ENCODE measurements at regions not wholly inside any gene's neighbourhood (a gene's known extent, or its start where the extent isn't known, plus 50 kb on each side); places are given as distances from the start of the nearest gene placed in this dataset.

- no peaks in the 10 kb centered on the region for H4K20me1 ChIP-seq (ENCODE audit: control insufficient read depth, extremely low read depth, insufficient read depth, low read length)
- no peak overlapping the region for H3K4me3 ChIP-seq (ENCODE audit: control insufficient read depth in 2 of 3, extremely low read depth in 1 of 3, insufficient read depth in 2 of 3, low read depth in 1 of 3, low read length in 3 of 3)
- no peaks in the 10 kb centered on the region for H3K9me3 ChIP-seq (ENCODE audit: control insufficient read depth, low read depth, low read length)
- dilution Hi-C loops (cut with MboI; ENCODE audit: extremely low pct_ligation_motif_present, low sequenced_read_pairs): no loop called here
- H3K4me2 ChIP-seq (ENCODE audit: control insufficient read depth, extremely low read depth, insufficient read depth, low read depth, low read length): no peak overlapping the region
- FAIRE-seq: no peak
- no peaks in the 10 kb centered on the region for H3K9me1 ChIP-seq (ENCODE audit: control insufficient read depth, extremely low read depth, insufficient read depth, low read length)
- no peak overlapping the region for H3K9ac ChIP-seq (ENCODE audit: control insufficient read depth, extremely low read depth, insufficient read depth, low read length)
- H3K36me3 ChIP-seq (ENCODE audit: control insufficient read depth in 2 of 2, extremely low read depth in 1 of 2, insufficient read depth in 2 of 2, low read length in 2 of 2): no peaks in the 10 kb centered on the region
- H3K4me1 ChIP-seq (ENCODE audit: control insufficient read depth, extremely low read depth, insufficient read depth, low read length): no peaks in the 10 kb centered on the region
- H3K27me3 ChIP-seq (ENCODE audit: control insufficient read depth, extremely low read depth, insufficient read depth, low read length): no peaks in the 10 kb centered on the region
- no peak overlapping the region for H3K27ac ChIP-seq (ENCODE audit: control insufficient read depth, insufficient read depth, low read length)
- TF ChIP-seq EZH2 (IDR thresholded peaks at IDR 0.05; ENCODE audit: low read length) (no peak), CTCF (optimal IDR thresholded peaks at IDR 0.05 in 1 of 3, IDR thresholded peaks at IDR 0.05 in 1 of 3, conservative IDR thresholded peaks at IDR 0.05 in 1 of 3; ENCODE audit: extremely low read depth in 1 of 3, insufficient read depth in 2 of 3, low read length in 3 of 3) (no peak)
- DNase-seq (ENCODE audit: low read depth, low spot score): no peak
- H2AFZ ChIP-seq (ENCODE audit: control insufficient read depth, low read length): no peak overlapping the region
- H3K79me2 ChIP-seq (ENCODE audit: control insufficient read depth, insufficient read depth, low read length): peaks cover 10% of the 10 kb centered on the region
Measured at GRCh38 chr4:159505266-159505975, 402.5 kb downstream of the RAPGEF2 start.

GRCh38 chr4:159506801-159507517 is 404.1 kb downstream of the RAPGEF2 start:
- no peak overlapping the region for H3K27ac ChIP-seq (ENCODE audit: control insufficient read depth, insufficient read depth, low read length)
- no peaks in the 10 kb centered on the region for H3K4me1 ChIP-seq (ENCODE audit: control insufficient read depth, extremely low read depth, insufficient read depth, low read length)
- H3K79me2 ChIP-seq (ENCODE audit: control insufficient read depth, insufficient read depth, low read length): peaks cover 7% of the 10 kb centered on the region
- no peak overlapping the region for H3K4me3 ChIP-seq (ENCODE audit: control insufficient read depth in 2 of 3, extremely low read depth in 1 of 3, insufficient read depth in 2 of 3, low read depth in 1 of 3, low read length in 3 of 3)
- dilution Hi-C loops (cut with MboI; ENCODE audit: extremely low pct_ligation_motif_present, low sequenced_read_pairs): no loop called here
- FAIRE-seq (no peak), DNase-seq (ENCODE audit: low read depth, low spot score) (no peak)
- H3K27me3 ChIP-seq (ENCODE audit: control insufficient read depth, extremely low read depth, insufficient read depth, low read length): no peaks in the 10 kb centered on the region
- H4K20me1 ChIP-seq (ENCODE audit: control insufficient read depth, extremely low read depth, insufficient read depth, low read length): no peaks in the 10 kb centered on the region
- H3K9me3 ChIP-seq (ENCODE audit: control insufficient read depth, low read depth, low read length): no peaks in the 10 kb centered on the region
- no peak overlapping the region for H3K9ac ChIP-seq (ENCODE audit: control insufficient read depth, extremely low read depth, insufficient read depth, low read length)
- H3K9me1 ChIP-seq (ENCODE audit: control insufficient read depth, extremely low read depth, insufficient read depth, low read length): no peaks in the 10 kb centered on the region
- no peak for TF ChIP-seq CTCF (optimal IDR thresholded peaks at IDR 0.05 in 1 of 3, IDR thresholded peaks at IDR 0.05 in 1 of 3, conservative IDR thresholded peaks at IDR 0.05 in 1 of 3; ENCODE audit: extremely low read depth in 1 of 3, insufficient read depth in 2 of 3, low read length in 3 of 3)
- TF ChIP-seq EZH2 (IDR thresholded peaks at IDR 0.05; ENCODE audit: low read length): no peak
- H2AFZ ChIP-seq (ENCODE audit: control insufficient read depth, low read length): no peak overlapping the region
- no peak overlapping the region for H3K4me2 ChIP-seq (ENCODE audit: control insufficient read depth, extremely low read depth, insufficient read depth, low read depth, low read length)
- H3K36me3 ChIP-seq (ENCODE audit: control insufficient read depth in 2 of 2, extremely low read depth in 1 of 2, insufficient read depth in 2 of 2, low read length in 2 of 2): no peaks in the 10 kb centered on the region

Data from keratinocyte (primary cell).